A673 (cell line): ENCODE measurements at regions not wholly inside any gene's neighbourhood (a gene's known extent, or its start where the extent isn't known, plus 50 kb on each side); places are given as distances from the start of the nearest gene placed in this dataset.

Experiments
- EZH2 ChIP-seq: fragments of 200-600 bp; sonication (generic); IDR thresholded peaks from 2 replicates; pipeline ENCODE4 v1.6.1; 2017; ENCODE audit warnings: borderline replicate concordance, low read depth, mild to moderate bottlenecking, mixed read lengths, antibody characterized with exemption, low read length; ENCODE audit not compliant: poor library complexity, severe bottlenecking
- TF ChIP-seq, protein P1 (sequence below): fragments of 300-800, 200-600 bp; sonication (generic); conservative IDR thresholded peaks from 2 replicates; pipeline ENCODE4 v1.5.1; 2017; ENCODE audit warnings: low read depth, mild to moderate bottlenecking, antibody characterized with exemption, low read length, moderate library complexity, mixed read lengths

DNA sequence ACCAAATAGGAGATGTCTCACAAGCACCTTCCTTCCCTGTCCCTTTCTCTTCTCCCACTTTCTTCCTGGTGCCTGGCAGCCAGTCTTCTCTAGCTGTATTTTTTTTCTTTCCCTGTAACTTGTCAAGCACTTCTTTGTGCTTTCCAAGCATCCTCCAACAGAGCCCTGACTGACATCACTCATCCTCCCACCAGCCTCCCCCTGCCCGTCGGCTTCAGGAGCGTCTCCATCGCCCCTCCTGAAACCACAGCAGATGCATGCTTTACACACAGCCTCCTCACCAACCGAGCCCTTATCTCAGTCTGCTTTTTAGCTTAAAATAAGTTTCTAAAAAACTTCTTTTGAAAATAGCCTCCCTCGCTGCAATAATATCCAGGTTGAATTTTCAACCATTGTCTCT is 268.7 kb upstream of the CDH5 start:
- TF ChIP-seq EZH2 = no peak
- TF ChIP-seq, protein P1, sequence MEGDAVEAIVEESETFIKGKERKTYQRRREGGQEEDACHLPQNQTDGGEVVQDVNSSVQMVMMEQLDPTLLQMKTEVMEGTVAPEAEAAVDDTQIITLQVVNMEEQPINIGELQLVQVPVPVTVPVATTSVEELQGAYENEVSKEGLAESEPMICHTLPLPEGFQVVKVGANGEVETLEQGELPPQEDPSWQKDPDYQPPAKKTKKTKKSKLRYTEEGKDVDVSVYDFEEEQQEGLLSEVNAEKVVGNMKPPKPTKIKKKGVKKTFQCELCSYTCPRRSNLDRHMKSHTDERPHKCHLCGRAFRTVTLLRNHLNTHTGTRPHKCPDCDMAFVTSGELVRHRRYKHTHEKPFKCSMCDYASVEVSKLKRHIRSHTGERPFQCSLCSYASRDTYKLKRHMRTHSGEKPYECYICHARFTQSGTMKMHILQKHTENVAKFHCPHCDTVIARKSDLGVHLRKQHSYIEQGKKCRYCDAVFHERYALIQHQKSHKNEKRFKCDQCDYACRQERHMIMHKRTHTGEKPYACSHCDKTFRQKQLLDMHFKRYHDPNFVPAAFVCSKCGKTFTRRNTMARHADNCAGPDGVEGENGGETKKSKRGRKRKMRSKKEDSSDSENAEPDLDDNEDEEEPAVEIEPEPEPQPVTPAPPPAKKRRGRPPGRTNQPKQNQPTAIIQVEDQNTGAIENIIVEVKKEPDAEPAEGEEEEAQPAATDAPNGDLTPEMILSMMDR = no peak
